LHCN-M2 (cell line): ENCODE measurements at regions not wholly inside any gene's neighbourhood (a gene's known extent, or its start where the extent isn't known, plus 50 kb on each side); places are given as distances from the start of the nearest gene placed in this dataset.

Source experiments
- DNase-seq: peaks from one replicate; pipeline ENCODE4 v3.0.0-alpha.2; 2012; ENCODE audit warnings: low read depth

- no peak for DNase-seq
Measured at GRCh38 chr3:152192936-152193672, 75.6 kb upstream of the MBNL1 start.

DNA sequence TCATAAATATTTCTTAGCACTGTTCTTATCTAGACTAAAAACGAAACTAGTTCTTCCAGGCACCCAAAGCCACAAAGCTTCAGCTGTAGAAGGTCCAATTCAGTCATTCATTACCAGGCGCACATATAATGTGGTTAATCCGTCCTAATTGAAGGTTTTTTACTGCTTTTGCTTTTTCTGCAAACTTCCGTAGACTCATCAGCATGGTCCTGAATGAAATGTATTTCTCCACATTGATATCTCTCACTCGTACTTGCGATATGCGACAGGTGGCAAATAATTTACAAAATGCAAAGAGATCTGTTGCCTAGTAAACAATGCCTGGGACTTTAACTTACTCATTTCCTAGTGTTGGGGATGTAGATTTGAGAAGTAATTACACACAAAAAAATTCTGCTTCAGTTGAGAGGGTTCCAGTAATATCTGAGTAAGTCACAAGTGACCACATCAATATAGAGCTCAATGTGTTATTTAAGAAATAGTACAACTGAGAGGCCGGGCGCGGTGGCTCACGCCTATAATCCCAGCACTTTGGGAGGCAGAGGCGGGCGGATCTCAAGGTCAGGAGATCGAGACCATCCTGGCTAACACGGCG, 75.0 kb upstream of the MBNL1 start:
- DNase-seq, result no peak

DNA sequence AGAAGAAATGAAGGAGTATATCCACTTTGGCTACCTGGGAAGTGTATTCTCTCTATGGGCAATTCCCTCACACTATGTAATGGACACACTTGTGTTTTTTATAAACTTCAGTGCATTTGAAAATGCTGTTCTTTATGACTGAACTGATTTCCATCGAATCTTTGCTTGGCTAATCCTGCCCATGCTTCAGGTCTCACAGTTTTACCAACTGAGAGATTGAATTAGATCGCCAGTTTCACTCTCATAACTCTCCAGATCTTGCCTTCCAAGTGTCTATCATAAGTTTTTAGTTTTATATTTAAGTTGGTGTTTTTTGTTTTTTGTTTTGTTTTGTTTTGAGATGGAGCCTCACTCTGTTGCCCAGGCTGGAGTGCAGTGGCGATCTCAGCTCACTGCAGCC, 73.5 kb upstream of the MBNL1 start:
- DNase-seq, result no peak

DNA sequence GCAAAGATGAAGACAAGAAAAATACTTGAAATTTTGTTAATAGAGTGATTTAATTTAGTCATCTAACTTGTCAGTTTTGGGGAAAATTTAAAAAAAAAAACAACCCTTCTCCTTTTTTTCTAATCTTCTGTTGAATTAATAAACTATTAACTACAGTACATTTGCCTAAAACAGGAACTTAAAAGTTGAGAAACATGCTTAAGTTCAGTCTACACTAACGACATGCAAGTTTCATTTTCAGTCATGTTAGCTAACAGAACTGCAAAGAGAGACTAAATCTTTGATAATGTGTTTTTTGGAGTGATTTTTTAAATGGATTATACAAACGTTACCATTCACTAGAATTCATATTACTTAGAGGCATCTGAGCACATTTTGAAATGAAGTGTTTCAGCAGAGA, 71.9 kb upstream of the MBNL1 start:
- no peak for DNase-seq

GRCh38 chr3:152197451-152197850, 71.3 kb upstream of the MBNL1 start:
- peak; percentile 18 for DNase-seq

DNA sequence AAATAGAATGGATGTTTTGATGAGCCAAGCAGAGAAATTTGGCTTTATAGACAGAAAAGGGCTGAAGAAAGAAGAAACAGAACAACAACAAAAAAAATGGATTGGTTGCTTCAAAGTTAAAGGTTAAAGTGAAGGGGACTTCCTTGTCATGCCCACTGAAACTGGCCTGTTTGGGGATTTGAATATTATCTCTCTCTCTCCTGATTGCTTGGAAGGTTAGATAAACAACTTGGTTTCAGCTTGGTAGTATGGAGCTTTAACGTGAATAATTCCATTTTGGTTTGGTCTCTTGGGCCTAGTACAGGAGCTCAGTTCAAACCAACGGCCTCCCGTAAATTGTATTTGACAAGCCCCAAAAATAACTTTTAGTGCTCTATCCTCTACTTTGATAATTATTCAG, 70.8 kb upstream of the MBNL1 start:
- no peak for DNase-seq

- DNase-seq, result no peak
Measured at GRCh38 chr3:152198665-152199064, 70.1 kb upstream of the MBNL1 start.

DNA sequence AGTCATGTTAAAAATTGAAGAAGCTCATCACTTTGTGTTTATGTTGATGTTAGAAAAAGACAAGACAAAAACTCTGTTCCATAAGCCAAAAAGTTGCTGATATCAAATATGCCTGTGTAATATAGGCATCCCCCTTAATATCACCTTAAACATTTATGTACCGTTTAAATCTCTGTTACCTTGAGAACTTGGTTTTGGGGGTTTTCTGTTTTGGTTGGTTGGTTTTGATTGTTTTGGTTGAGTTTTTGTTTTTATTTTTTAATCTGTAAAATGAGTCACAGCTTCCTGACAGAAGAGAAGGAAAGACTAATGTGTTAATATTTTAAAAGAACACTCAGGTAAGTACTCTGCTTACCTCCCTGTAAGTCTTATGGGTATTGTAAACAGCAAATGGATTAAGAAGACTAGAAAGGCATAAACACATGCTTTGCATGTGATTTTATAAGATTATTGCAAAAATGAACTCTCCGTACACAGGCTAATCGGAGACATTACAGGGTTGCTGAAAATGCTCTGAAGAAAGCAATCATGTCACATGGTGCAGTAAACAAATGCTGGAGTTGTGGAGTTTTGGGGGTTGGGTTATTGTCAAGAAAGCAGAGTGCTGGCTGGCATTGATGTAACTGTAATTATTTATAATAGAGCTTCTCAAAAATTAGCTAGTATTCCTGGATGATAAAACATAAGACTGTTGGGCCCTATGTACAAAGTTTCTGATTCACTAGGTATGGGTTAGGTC, 69.5 kb upstream of the MBNL1 start:
- no peak for DNase-seq

GRCh38 chr3:152200476-152201420, 68.0 kb upstream of the MBNL1 start:
- DNase-seq, result no peak

DNA sequence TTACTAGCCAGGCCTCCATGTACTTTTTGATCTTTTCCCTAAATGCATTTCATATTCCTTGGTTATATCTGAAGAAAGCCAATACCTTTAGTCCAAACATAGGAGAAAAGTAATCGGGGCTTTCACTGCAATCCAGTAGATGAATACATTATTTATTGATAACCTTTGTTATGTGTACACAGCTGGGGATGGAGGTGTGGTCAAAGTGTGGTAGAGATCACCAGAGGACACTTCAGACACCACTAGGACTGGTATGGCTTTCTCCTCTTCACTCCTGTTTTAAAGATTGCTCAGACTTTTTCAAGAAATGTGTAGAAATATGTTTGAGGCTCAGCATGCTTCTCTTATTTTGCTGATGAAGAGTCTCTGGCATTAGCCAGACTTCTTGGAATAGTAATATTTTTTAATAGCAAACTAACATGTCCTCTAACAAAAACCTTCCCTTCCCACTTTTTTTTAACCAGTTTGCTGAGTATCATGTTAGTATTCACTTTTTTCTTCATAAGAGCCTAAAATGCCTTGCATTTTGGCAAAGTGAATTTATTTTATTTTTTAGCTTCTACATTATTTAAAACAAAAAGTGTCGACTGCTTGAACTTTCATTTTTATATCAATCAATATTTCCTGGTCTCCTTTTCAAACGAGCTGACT, 65.6 kb upstream of the MBNL1 start:
- no peak for DNase-seq

GRCh38 chr3:152203652-152204051, 65.1 kb upstream of the MBNL1 start:
- DNase-seq, result no peak

DNA sequence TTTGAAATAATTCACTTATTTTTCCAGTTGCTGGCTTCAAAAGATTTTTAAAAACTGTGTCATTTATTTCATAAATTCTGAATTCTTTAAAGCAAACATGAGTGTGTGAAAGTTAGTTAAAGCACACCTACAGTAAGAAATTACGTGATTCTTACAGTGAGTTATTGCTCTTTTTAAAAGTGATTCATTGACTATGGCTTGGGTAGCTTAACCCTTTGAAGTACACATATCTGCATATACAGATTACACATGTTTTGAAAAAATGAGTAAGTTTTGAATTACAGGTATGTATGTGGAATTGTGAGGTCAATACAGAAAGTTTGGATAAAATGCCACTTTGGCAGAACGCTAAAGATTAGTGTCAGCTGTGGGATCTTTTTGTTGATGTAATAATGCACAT, 64.5 kb upstream of the MBNL1 start:
- DNase-seq, result no peak

- DNase-seq, result no peak
Measured at GRCh38 chr3:152205097-152205593, 63.6 kb upstream of the MBNL1 start.

GRCh38 chr3:152206243-152206760, 62.4 kb upstream of the MBNL1 start:
- DNase-seq, result no peak

GRCh38 chr3:152208439-152208838, 60.3 kb upstream of the MBNL1 start:
- no peak for DNase-seq

- DNase-seq, result no peak
Measured at GRCh38 chr3:152209060-152209459, 59.7 kb upstream of the MBNL1 start.

DNA sequence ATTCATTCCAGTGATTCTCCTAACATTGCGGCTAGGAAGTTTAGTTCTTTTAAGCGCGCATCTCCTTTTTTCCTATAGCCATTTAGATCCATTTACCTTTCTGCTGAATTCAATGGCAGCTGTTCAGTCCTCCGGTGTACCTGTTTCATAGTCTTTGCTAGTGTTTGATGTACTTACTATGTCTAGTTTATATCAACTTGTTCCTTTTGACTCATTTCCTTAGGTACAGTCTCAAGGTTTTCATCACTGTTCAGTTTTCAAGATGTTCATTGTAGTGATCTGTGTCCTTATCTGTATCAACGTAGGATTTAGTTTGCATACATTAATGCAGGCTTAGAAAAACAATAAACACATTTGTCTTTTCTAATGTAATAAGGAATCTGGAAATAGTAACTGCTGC, 59.0 kb upstream of the MBNL1 start:
- DNase-seq, result no peak

DNA sequence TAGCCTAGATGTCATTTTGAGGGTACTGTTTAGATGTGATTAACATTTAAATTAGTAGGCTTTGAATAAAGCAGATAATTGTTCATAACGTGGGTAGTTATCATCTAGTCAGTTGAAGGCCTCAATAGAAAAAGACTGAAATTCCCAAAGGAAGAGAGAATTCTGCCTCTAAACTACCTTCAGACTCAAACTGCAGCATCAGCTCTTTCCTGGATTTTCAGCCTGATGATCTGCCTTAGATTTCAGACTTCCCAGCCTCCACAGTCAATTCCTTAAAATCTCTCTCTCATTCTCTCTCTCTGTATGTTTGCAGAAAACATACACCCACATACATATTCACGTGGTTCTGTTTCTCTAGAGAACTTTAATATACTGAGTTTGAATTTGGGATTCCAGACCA, 58.0 kb upstream of the MBNL1 start:
- no peak for DNase-seq

DNA sequence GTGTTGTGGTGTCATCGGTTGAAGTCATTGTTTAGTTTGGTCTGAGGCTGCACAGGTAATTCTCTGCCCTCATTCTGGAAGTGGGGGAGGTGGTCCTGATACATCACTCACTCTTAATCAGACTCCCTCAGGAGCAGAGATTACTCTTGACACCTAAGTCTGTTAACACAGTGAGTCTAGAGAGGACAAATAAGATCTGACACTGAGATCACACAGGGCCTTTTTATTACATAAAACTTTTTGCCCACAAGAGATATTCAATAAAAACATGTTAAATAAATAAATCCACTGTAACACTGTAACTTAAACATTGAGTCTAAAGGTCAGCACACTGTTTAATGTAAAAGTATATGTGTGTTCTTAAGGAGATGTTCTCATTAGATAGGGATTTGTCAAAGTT, 57.1 kb upstream of the MBNL1 start:
- no peak for DNase-seq

DNA sequence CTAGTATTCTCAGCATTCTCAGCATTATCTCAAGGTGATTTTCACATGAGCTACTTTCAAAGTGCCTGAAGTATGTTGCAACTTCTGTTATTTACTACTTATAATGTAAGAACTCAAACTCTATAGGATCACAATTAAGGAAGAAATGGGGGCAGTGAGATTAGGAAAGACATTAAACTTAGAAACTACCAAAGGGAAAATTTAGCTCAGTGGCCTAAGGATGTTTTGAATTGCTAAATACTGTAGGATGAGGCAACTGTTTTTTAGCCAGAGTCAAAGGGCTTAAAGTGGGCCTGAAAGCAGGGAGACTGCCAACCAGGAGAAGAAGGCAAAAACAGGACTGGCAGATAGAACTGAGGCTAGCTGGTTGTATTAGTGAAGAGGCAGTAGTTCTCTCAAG, 55.5 kb upstream of the MBNL1 start:
- no peak for DNase-seq

GRCh38 chr3:152213938-152214337, 54.8 kb upstream of the MBNL1 start:
- no peak for DNase-seq
